ENCODE measurements at regions not wholly inside any gene's neighbourhood (a gene's known extent, or its start where the extent isn't known, plus 50 kb on each side); places are given as distances from the start of the nearest gene placed in this dataset.
"Not testable (repeated sequence)": the region's sequence is repeated elsewhere in the genome, so short reads cannot be mapped to it uniquely, and the experiment has no call there.

GRCh38 chr21:25487046-25487594, 120.2 kb downstream of the MRPL39 start:
- no peak for DNase-seq

- DNase-seq: no peak
Observed at GRCh38 chr21:25485914-25486313, 121.4 kb downstream of the MRPL39 start.

- DNase-seq: no peak
Observed at GRCh38 chr21:25467896-25468295, 139.4 kb downstream of the MRPL39 start.

- DNase-seq: not testable (repeated sequence)
Observed at GRCh38 chr21:25467071-25467470, 140.2 kb downstream of the MRPL39 start.

- DNase-seq: no peak
Observed at GRCh38 chr21:25466470-25466869, 140.8 kb downstream of the MRPL39 start.

GRCh38 chr21:25465263-25465662, 142.0 kb downstream of the MRPL39 start:
- DNase-seq: no peak

- DNase-seq: no peak
Observed at GRCh38 chr21:25464275-25464674, 143.0 kb downstream of the MRPL39 start.

GRCh38 chr21:25462517-25462971, 144.7 kb downstream of the MRPL39 start:
- DNase-seq: no peak

- DNase-seq: no peak
Observed at GRCh38 chr21:25461725-25462124, 145.6 kb downstream of the MRPL39 start.

GRCh38 chr21:25459993-25460392, 147.3 kb downstream of the MRPL39 start:
- no peak for DNase-seq

GRCh38 chr21:25459365-25459764, 147.9 kb downstream of the MRPL39 start:
- no peak for DNase-seq

GRCh38 chr21:25458484-25458883, 148.8 kb downstream of the MRPL39 start:
- DNase-seq: no peak

- DNase-seq: no peak
Observed at GRCh38 chr21:25457946-25458345, 149.3 kb downstream of the MRPL39 start.

- DNase-seq: peak; percentile 48
Observed at GRCh38 chr21:25457411-25457810, 149.9 kb downstream of the MRPL39 start.

GRCh38 chr21:25456672-25457071, 150.6 kb downstream of the MRPL39 start:
- no peak for DNase-seq

GRCh38 chr21:25453524-25453923, 153.8 kb downstream of the MRPL39 start:
- DNase-seq: no peak

- DNase-seq: no peak
Observed at GRCh38 chr21:25449950-25450349, 157.3 kb downstream of the MRPL39 start.

GRCh38 chr21:25441835-25442234, 165.4 kb downstream of the MRPL39 start:
- DNase-seq: no peak

- DNase-seq: not testable (repeated sequence)
Observed at GRCh38 chr21:25437465-25437864, 169.8 kb downstream of the MRPL39 start.

GRCh38 chr21:25428537-25428936, 178.7 kb downstream of the MRPL39 start:
- no peak for DNase-seq

- no peak for DNase-seq
Observed at GRCh38 chr21:25427828-25428227, 179.5 kb downstream of the MRPL39 start.

GRCh38 chr21:25426580-25426979, 180.7 kb downstream of the MRPL39 start:
- DNase-seq: no peak

- DNase-seq: no peak
Observed at GRCh38 chr21:25425156-25425555, 182.1 kb downstream of the MRPL39 start.

- no peak for DNase-seq
Observed at GRCh38 chr21:25424634-25425033, 182.6 kb downstream of the MRPL39 start.

- DNase-seq: no peak
Observed at GRCh38 chr21:25424048-25424447, 183.2 kb downstream of the MRPL39 start.

All from amniotic stem cell (primary cell).